ENCODE measurements at regions not wholly inside any gene's neighbourhood (a gene's known extent, or its start where the extent isn't known, plus 50 kb on each side); places are given as distances from the start of the nearest gene placed in this dataset.

- TF ChIP-seq POLR2A (IDR thresholded peaks at IDR 0.05) (no peak), CTCF (IDR thresholded peaks at IDR 0.05) (no peak)
These were observed 92.3 kb downstream of the CTAGE1 start for GRCh38 chr18:22325396-22325795.

Measured in esophagus squamous epithelium (tissue), 4 donors.